ENCODE measurements at regions not wholly inside any gene's neighbourhood (a gene's known extent, or its start where the extent isn't known, plus 50 kb on each side); places are given as distances from the start of the nearest gene placed in this dataset.

DNA sequence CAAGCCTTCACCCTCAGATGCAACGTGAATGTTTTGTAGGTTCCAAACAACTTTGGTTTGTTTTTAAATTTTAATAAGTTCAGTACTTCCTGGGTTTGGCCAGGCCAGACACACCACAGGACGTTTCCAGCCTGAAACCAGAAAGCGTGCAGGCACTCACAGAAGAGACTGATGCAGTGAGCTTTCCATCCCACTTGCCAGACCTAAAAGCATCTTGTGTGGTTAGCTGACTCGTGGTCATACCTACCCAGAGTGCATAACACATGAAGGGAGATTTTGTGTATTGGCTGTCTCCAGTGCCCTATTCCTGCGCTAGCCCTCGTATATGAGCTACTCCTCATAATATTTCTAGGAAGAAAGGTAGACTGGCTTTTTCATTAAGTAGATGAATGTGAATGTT, 297.3 kb upstream of the FAR2 start:
- TF ChIP-seq, protein P1, sequence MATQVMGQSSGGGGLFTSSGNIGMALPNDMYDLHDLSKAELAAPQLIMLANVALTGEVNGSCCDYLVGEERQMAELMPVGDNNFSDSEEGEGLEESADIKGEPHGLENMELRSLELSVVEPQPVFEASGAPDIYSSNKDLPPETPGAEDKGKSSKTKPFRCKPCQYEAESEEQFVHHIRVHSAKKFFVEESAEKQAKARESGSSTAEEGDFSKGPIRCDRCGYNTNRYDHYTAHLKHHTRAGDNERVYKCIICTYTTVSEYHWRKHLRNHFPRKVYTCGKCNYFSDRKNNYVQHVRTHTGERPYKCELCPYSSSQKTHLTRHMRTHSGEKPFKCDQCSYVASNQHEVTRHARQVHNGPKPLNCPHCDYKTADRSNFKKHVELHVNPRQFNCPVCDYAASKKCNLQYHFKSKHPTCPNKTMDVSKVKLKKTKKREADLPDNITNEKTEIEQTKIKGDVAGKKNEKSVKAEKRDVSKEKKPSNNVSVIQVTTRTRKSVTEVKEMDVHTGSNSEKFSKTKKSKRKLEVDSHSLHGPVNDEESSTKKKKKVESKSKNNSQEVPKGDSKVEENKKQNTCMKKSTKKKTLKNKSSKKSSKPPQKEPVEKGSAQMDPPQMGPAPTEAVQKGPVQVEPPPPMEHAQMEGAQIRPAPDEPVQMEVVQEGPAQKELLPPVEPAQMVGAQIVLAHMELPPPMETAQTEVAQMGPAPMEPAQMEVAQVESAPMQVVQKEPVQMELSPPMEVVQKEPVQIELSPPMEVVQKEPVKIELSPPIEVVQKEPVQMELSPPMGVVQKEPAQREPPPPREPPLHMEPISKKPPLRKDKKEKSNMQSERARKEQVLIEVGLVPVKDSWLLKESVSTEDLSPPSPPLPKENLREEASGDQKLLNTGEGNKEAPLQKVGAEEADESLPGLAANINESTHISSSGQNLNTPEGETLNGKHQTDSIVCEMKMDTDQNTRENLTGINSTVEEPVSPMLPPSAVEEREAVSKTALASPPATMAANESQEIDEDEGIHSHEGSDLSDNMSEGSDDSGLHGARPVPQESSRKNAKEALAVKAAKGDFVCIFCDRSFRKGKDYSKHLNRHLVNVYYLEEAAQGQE (IDR thresholded peaks at IDR 0.05; ENCODE audit: insufficient replicate concordance, low read depth), result no peak
- TF ChIP-seq SPI1 (IDR thresholded peaks at IDR 0.05; ENCODE audit: borderline replicate concordance, low read depth) (no peak), GABPA (IDR thresholded peaks at IDR 0.05; ENCODE audit: low read depth) (no peak), POLR2AphosphoS5 (IDR thresholded peaks at IDR 0.05; ENCODE audit: low read depth) (no peak)
- TF ChIP-seq, protein P2, sequence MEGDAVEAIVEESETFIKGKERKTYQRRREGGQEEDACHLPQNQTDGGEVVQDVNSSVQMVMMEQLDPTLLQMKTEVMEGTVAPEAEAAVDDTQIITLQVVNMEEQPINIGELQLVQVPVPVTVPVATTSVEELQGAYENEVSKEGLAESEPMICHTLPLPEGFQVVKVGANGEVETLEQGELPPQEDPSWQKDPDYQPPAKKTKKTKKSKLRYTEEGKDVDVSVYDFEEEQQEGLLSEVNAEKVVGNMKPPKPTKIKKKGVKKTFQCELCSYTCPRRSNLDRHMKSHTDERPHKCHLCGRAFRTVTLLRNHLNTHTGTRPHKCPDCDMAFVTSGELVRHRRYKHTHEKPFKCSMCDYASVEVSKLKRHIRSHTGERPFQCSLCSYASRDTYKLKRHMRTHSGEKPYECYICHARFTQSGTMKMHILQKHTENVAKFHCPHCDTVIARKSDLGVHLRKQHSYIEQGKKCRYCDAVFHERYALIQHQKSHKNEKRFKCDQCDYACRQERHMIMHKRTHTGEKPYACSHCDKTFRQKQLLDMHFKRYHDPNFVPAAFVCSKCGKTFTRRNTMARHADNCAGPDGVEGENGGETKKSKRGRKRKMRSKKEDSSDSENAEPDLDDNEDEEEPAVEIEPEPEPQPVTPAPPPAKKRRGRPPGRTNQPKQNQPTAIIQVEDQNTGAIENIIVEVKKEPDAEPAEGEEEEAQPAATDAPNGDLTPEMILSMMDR (IDR thresholded peaks at IDR 0.05; ENCODE audit: insufficient read depth, low read length), result no peak

DNA sequence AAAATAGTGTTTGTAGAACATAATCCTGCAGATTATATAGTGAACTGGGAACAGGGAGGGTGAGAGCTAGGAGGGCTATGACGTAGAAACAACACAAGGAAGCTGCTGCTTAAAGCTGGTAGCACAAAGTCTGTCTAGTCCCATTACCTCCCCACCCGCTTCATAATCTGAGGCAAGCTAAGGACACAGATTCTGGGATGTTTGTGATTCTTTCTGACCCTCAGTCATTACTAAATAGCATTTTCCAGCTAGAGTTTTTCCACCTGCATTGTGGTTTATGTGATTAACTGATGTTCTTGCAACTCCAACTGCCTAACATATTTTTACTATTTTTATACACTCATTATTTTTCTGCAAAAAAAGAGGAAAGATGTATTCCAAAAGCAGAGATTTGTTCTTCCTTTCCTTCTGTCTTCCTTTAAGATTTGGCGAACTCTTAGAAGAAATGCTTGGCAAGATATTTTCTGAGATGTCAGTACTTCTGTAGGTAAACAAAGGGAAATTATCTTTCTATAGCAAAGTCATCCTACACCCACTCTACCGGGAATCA, 293.2 kb upstream of the FAR2 start:
- Histone ChIP-seq H3K4me3 (replicated peaks; ENCODE audit: insufficient read depth, low read length) (no peak overlapping the region), H3K27ac (replicated peaks) (no peak overlapping the region), H3K27me3 (ENCODE audit: insufficient read depth, poor library complexity, severe bottlenecking) (no peaks in the 10 kb centered on the region)
- TF ChIP-seq, protein P1 (IDR thresholded peaks at IDR 0.05; ENCODE audit: insufficient replicate concordance, low read depth), result no peak
- TF ChIP-seq GABPA (IDR thresholded peaks at IDR 0.05; ENCODE audit: low read depth) (no peak), SPI1 (IDR thresholded peaks at IDR 0.05; ENCODE audit: borderline replicate concordance, low read depth) (no peak), POLR2AphosphoS5 (IDR thresholded peaks at IDR 0.05; ENCODE audit: low read depth) (no peak)
- TF ChIP-seq, protein P2 (IDR thresholded peaks at IDR 0.05; ENCODE audit: insufficient read depth, low read length), result no peak
- DNase-seq (ENCODE audit: low read depth in 1 of 2, low spot score in 1 of 2), result no peak

More for the DNA sequence above, 297.3 kb upstream of the FAR2 start:
- DNase-seq (ENCODE audit: low read depth in 1 of 2, low spot score in 1 of 2), result no peak
- Histone ChIP-seq H3K27me3 (ENCODE audit: insufficient read depth, poor library complexity, severe bottlenecking) (no peaks in the 10 kb centered on the region), H3K4me3 (replicated peaks; ENCODE audit: insufficient read depth, low read length) (no peak overlapping the region), H3K27ac (replicated peaks) (no peak overlapping the region)

DNA sequence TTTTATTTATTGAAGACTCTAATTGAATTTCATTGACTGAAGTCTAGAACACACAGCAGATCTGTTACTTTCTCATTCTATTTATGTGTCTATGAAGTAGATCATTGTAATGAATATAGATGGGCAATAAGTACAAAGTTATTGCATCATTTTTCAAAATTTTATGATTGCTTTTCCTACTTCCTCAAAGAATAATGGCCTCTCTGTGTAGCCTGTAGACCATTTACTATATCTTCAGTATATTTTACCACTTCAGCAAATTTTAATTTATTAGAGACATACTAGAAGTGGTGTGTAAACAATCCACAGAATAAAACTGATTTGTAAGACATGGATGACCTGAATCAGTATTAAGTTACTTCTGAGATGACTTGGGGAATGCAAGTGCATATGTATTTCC, 291.7 kb upstream of the FAR2 start:
- DNase-seq (ENCODE audit: low read depth in 1 of 2, low spot score in 1 of 2), result no peak
- no peak overlapping the region for H3K4me3 ChIP-seq (replicated peaks; ENCODE audit: insufficient read depth, low read length)
- H3K27me3 ChIP-seq (ENCODE audit: insufficient read depth, poor library complexity, severe bottlenecking), result no peaks in the 10 kb centered on the region
- TF ChIP-seq, protein P2 (IDR thresholded peaks at IDR 0.05; ENCODE audit: insufficient read depth, low read length), result no peak
- TF ChIP-seq, protein P1 (IDR thresholded peaks at IDR 0.05; ENCODE audit: insufficient replicate concordance, low read depth), result no peak
- no peak for TF ChIP-seq GABPA (IDR thresholded peaks at IDR 0.05; ENCODE audit: low read depth)
- H3K27ac ChIP-seq (replicated peaks), result no peak overlapping the region

Measured in HL-60 (cell line).